GM19395 (cell line): ENCODE measurements at regions not wholly inside any gene's neighbourhood (a gene's known extent, or its start where the extent isn't known, plus 50 kb on each side); places are given as distances from the start of the nearest gene placed in this dataset.

Source experiments
- ATAC-seq: cut with Tn5 transposase; IDR thresholded peaks from one replicate; pipeline ENCODE4 v1.9.1; 2021; ENCODE audit warnings: mild to moderate bottlenecking, moderate library complexity; ENCODE audit not compliant: unreplicated experiment

GRCh38 chr9:8096091-8096490, 296.5 kb upstream of the DMAC1 start:
- ATAC-seq = no peak

DNA sequence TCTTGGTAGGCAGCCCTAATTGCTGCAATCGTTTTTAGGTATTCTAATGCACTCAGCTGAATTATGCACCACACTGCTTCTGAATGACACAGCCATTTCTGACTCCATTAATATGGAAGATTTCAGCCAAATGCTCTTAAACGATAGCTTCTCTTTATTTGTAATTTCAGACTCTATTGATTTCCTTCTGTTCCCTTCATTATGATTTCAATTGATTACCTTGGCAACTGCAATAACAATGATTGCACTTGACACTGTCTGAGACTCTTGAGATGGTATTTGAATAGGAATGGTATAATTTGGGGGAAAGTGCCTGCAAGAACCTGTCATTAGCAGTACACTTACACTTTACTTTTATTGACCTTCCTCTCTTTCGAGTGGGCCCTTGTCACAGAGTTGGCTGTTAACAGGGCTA, 296.1 kb upstream of the DMAC1 start:
- no peak for ATAC-seq

- ATAC-seq = no peak
Observed at GRCh38 chr9:8088477-8088876, 288.9 kb upstream of the DMAC1 start.

GRCh38 chr9:8085986-8086385, 286.4 kb upstream of the DMAC1 start:
- no peak for ATAC-seq

GRCh38 chr9:8078641-8079140, 279.1 kb upstream of the DMAC1 start:
- ATAC-seq = no peak

- ATAC-seq = no peak
Observed at GRCh38 chr9:8074713-8075286, 275.2 kb upstream of the DMAC1 start.

- no peak for ATAC-seq
Observed at GRCh38 chr9:8071445-8071798, 271.8 kb upstream of the DMAC1 start.

DNA sequence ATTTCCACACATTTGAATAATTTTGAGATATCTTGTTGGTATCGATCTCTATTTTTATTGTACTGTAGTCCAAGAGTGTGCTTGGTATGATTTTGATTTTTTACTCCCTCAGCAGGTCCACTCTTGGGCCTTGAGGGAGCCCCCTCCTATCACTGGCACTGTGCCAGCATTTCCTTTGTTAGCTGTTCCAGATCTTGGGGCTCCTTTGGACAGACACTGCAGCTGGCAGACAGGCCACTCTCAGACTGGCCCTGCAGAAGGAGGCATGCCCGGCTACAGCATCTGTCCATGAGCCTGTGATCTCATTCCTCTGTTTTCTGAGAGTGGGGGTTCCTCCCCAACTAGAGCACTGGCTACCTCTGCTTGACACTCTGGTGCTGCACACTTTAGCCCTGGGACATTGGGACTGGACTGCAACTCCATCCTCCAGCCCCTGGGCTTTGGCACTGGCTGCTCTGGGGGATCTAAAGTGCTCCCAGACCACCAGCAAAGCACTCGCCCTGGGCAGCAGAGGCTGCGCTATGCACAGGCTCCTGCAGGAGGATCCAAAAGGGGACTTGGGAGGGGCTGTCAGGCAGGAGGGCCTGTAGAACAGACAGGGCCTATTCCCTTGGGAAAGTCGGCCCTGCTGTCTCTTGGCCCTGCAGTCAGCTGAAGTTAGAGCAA, 271.3 kb upstream of the DMAC1 start:
- ATAC-seq = no peak

DNA sequence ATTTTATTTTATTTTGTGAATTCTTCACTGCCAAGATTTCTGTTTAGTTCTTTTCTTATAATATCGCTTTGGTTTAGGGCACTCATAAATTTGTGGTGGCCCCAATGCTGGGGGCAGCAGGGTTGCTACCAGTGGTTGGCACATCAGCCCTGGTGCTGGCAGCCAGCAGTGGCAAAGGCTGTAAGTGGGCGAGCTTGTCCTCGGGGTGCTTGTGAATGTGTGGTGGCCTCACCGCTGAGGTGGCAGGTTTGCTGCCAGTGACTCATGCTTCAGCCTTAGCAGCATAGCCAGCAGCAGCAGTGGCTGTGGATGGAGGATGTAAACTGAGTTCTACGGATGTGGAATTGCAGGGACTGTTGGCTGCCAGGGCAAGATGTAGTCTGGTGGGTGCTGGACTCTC, 262.9 kb upstream of the DMAC1 start:
- ATAC-seq = no peak

- ATAC-seq = no peak
Observed at GRCh38 chr9:8053501-8053900, 253.9 kb upstream of the DMAC1 start.

DNA sequence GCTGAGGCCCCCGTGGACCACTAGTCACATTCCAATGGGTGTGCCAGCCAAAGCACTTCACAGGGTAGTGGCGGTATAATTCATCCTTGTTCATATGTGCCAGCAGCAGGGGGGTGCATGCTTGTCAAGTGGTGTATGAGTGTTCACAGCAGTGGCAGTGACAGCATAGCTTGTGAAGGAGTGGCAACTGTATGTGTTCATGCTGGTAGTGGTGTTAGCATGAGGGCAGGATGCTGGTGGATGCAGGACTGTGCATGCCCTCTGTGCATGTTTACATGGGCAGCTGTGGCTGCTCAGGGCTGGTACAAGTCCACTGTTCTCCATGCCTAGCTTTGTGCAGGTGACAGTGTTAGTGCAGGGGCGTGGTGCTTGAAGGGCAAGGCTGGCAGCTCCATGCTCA, 253.4 kb upstream of the DMAC1 start:
- ATAC-seq = no peak

DNA sequence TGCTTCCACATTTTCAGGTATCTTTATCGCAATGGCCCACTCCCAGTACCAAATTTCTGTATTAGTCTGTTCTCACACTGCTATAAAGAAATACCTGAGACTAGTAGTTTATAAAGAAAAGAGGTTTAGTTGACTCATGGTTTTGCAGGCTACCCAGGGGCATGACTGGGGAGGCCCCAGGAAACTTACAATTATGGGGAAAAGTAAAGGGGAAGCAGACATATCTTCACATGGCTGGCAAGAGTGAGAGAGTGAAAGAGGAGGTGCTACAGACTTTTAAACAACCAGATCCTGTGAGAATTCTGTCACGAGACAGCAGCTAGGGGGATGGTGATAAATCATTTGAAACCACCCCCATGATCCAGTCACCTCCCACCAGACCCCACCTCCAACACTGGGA, 238.2 kb upstream of the DMAC1 start:
- ATAC-seq = no peak

- no peak for ATAC-seq
Observed at GRCh38 chr9:8036914-8037524, 237.4 kb upstream of the DMAC1 start.

DNA sequence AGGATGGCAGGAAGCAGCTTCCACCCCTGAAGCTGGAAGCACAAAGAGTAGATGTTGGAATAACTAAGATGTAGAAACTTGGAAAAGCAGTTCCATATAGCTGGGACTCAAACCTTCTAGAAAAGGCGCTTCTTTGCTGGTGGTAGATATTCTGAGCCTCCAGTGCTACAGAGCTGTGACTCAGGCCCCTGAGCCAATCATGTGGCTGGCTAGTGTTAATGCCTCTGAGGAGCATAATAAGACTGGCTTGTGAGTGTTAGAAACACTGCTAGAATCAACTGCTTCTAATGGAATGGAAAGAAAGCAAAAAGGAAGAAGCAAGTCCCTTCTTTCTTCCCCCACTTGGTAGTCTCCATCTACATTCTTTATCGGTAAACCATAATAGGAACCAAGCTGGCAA, 234.2 kb upstream of the DMAC1 start:
- ATAC-seq = no peak

GRCh38 chr9:8030095-8030494, 230.5 kb upstream of the DMAC1 start:
- no peak for ATAC-seq

DNA sequence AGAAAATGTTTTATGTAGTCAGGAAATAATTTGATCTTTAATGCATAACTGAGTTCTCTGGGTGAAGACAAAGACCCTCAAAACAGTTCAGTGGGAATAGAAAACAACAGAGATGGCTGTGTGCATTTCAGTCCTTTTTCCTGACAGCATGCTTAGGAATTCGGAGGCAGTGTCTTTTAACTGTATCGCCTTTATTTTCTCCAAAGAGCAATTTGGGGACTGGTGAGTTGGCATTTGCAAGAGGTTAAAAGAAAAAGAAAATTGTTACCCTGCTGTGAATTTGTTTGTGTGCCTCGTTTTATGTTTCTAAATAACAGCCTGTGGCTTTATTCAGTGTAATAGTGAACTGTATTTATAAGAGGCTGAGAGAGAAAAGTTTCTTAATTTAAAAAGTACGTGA, 227.8 kb upstream of the DMAC1 start:
- ATAC-seq = no peak

GRCh38 chr9:8025551-8025950, 226.0 kb upstream of the DMAC1 start:
- ATAC-seq = no peak

GRCh38 chr9:8020186-8020585, 220.6 kb upstream of the DMAC1 start:
- ATAC-seq = no peak

GRCh38 chr9:8019636-8020035, 220.1 kb upstream of the DMAC1 start:
- ATAC-seq = no peak

DNA sequence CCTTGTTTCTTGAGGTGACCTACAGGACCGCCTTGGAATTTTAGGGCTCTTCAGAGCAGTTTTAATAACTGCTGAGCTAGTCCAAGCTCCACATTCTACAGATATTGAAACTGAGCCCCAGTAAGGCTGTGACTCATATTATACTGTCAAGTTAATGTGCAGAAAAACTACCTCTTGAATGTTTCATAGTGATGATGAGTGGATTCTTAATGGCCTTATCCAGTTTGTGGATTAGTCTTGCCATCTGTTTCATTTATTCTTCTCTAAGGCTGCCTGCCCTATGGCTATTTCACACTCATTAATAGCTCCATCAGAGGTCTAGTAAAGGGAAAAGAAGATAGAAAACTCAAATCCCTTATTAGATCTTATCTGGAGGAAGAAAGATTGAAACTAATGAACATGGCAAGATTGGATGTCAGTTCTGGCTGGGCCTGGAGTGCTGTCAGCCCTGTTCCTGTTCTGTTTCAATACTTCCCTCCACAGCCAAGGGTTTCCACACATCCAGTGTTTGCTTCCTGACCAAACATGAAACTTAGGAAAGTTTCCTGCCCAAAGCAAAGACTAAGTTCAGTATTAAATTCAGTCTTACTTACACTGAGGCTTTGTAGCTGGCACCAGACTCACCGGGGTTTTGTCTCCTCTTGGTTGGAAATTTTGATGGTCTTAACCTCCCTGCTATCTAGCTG, 215.6 kb upstream of the DMAC1 start:
- ATAC-seq = no peak

- ATAC-seq = no peak
Observed at GRCh38 chr9:8012986-8013385, 213.4 kb upstream of the DMAC1 start.

- ATAC-seq = no peak
Observed at GRCh38 chr9:8011974-8012373, 212.4 kb upstream of the DMAC1 start.
